HG02852 (cell line): ENCODE measurements at regions not wholly inside any gene's neighbourhood (a gene's known extent, or its start where the extent isn't known, plus 50 kb on each side); places are given as distances from the start of the nearest gene placed in this dataset.
"Not testable (repeated sequence)": the region's sequence is repeated elsewhere in the genome, so short reads cannot be mapped to it uniquely, and the experiment has no call there.

Experiments used
- ATAC-seq: cut with Tn5 transposase; IDR thresholded peaks from one replicate; pipeline ENCODE4 v1.9.1; 2021; ENCODE audit warnings: mild to moderate bottlenecking, moderate library complexity; ENCODE audit not compliant: unreplicated experiment

- ATAC-seq: no peak
Observed at GRCh38 chr2:2582998-2583545, 252.0 kb upstream of the MYT1L start.

- no peak for ATAC-seq
Observed at GRCh38 chr2:2581331-2582159, 250.5 kb upstream of the MYT1L start.

GRCh38 chr2:2580841-2581240 lies 249.8 kb upstream of the MYT1L start:
- not testable (repeated sequence) for ATAC-seq

DNA sequence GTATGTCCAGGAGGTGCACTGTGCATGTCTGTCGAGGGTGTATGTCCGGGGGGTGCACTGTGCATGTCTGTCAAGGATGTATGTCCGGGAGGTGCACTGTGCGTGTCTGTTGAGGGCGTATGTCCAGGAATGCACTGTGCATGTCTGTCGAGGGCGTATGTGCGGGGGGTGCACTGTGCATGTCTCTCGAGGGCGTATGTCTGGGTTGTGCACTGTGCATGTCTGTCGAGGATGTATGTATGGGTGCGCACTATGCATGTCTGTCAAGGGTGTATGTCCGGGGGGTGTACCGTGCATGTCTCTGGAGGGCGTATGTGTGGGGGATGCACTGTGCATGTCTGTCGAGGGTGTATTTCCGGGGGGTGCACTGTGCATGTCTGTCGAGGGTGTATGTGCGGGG lies 249.3 kb upstream of the MYT1L start:
- no peak for ATAC-seq

- ATAC-seq: no peak
Observed at GRCh38 chr2:2579814-2580213, 248.7 kb upstream of the MYT1L start.

DNA sequence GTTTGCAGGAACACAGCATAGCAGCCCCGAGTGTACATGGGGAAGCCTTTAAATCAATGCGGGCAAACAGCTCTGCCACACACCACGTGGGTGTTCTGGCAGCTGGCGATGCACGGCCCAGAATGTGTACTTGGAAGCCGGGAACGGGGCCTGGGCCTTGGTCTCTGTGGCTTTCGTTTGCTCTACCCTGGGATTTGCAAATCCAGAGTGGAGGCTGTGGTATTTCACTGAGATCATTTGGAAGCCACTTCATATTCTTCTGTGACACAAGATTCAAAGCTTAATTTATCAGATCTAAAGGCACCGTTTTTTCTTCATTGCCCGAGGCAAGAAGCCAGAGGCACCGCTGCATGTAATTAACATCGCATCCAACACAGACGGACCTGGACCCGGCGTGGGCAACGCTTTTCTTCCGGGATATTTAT lies 246.3 kb upstream of the MYT1L start:
- no peak for ATAC-seq

DNA sequence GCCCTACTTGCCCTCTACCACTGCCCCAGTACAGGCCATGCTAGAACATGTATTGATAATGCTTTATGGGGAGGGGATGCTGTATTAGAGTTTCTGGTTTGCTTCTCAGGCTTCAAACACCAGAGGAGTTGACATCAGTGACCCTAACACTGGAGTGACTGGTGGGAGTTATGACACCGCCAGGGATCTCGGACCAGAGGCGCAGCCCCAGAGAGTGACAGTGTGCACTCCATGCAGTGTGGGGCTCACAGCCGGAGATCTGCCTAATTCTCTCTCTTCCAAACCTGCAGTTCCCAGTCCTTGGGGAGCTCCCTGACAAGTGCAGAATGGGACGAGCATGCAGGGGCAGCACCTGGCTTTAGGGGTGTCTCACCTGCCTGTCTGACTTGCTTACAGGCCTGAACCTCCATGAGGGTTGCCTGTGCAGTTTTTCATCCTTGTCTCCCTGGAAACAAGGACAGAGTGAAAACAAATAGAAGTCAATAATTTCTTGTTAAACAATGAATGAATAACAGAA lies 244.9 kb upstream of the MYT1L start:
- no peak for ATAC-seq

DNA sequence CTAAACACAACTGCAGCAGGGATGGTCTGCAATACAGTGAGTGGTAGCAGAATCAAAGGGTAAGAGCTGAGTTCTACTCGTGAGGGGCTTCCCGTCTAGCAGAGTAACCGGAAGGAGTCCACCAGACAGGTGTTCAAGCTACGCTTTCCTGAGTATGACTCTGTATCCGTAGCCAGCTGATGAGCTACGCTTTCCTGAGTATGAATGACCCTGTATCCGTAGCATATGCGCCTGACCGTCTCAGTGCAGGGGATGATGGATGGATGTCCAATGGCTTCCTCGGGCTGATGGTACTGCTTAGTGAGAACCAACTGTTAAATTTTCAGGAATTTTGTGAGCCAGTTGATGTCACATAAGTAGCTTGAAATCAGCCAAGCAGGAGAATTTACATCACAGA lies 244.1 kb upstream of the MYT1L start:
- ATAC-seq: no peak

- no peak for ATAC-seq
Observed at GRCh38 chr2:2574401-2575180, 243.5 kb upstream of the MYT1L start.

- ATAC-seq: no peak
Observed at GRCh38 chr2:2573658-2574293, 242.7 kb upstream of the MYT1L start.

DNA sequence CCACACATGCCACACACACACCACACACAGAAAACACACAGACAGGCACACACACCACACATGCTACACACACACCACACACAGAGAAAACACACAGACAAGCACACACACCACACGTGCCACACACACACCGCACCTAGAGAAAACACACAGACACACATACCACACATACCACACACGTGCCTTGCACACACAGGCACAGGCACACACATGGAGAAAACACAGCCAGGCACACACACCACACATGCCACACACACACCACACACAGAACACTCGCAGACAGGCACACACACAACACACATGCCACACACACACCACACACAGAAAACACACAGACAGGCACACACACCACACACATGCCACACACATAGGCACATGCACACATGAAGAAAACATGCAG lies 242.1 kb upstream of the MYT1L start:
- no peak for ATAC-seq

- no peak for ATAC-seq
Observed at GRCh38 chr2:2572393-2573204, 241.5 kb upstream of the MYT1L start.

GRCh38 chr2:2571301-2572150 lies 240.5 kb upstream of the MYT1L start:
- no peak for ATAC-seq

- ATAC-seq: no peak
Observed at GRCh38 chr2:2570871-2571270, 239.8 kb upstream of the MYT1L start.

DNA sequence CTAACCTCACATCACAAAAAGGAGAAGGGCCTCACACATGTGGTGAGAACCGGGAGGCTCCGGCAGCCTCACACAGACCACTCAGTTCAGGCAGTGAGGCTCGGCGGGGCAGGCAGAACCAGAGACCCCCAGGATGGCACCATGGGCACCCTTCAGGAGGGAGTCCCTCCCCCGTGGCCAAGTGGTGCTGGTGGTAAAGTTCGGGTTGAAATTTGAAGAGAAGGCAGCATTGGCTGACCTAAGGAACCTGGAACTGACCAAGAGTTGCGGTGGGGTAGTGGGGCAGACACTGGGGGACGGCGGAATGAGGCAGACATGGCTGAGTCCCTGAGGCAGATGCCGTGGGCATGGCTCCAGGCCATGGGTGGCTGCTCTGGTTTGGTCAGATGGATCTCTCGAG lies 239.3 kb upstream of the MYT1L start:
- ATAC-seq: no peak

DNA sequence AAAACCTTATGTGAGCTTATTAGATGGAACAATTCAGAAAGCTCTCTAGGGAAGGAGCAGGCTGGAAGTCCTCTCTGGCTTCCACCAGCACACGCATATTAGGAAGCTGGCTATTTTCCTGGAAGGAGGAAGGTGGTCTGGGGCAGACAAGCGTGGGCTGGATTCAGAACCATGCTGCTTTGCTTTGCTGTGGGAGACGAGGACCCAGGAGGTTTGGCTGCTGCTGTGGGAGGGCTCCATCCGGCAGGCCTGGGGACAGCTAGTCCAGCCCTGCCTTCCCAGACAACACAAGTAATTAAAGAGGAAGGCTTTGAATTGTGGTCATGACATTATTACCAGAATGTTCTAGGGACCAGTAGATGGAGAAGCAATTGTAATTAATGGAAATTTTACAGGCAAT lies 238.8 kb upstream of the MYT1L start:
- no peak for ATAC-seq

DNA sequence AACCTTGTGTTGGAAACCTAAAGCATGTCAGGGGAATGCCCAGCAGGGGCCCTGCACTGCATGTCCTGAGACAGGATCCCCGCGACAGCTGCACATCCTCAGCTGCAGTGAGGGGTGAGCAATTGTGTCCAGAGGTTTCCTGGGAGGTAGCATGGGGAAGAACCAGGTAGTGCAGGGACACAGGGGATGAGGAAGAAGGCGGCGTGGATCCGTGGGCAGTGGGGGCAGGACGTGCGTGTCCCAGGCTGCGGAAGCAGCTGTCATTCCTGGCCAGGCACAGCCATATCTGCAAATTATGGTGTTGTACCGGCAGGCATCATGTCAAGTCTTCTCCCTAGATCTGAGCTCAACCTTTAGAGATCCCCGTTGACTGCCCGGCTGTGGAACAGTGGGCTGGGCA lies 238.2 kb upstream of the MYT1L start:
- ATAC-seq: no peak

DNA sequence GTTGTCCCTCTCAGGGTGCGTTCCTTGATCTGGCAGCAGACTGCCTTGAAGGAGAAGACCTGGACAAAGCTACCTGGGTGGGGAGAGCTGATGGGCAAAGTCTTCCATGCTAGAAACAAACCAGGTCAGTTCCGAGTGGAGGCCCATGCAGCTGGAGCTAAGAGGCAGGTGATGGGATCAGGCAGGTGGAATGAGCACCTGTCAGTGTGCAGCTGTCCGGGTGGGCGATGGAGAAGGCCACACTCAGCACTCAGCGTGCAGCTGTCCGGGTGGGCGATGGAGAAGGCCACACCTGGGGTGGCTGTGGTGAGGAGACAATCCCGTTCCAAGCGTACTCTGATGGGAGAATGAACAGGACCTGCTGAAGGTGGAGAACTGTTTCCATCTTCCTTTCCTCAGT lies 237.3 kb upstream of the MYT1L start:
- ATAC-seq: no peak

DNA sequence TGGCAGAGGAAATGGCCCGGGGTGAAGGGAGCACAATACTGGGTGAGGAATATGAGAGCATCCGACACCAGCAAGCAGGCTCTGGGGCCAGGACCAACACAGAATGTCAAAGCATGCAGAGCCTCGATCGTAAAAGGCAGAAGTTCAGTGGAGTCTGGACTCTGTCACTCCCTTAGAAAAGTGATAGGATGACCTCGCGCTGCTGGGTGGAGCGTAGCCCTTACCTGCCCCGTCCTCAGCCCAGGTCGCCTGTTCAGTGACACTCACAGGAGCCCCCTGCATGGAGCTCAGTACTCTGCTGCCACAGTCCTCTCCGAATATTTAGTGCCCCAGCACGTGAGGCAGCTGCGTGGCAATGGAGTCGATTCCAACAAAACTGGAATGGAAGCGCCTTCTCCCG lies 236.7 kb upstream of the MYT1L start:
- ATAC-seq: no peak
